ENCODE measurements at regions not wholly inside any gene's neighbourhood (a gene's known extent, or its start where the extent isn't known, plus 50 kb on each side); places are given as distances from the start of the nearest gene placed in this dataset.

GRCh38 chr18:55876254-55876653 lies 288.3 kb upstream of the TCF4 start:
- no peak for DNase-seq (ENCODE audit: low spot score)

- DNase-seq (ENCODE audit: low spot score) = no peak
Measured at GRCh38 chr18:55875371-55875901, 287.4 kb upstream of the TCF4 start.

GRCh38 chr18:55869556-55870501 lies 281.8 kb upstream of the TCF4 start:
- DNase-seq (ENCODE audit: low spot score) = peak; percentile 17

GRCh38 chr18:55868909-55869308 lies 280.9 kb upstream of the TCF4 start:
- DNase-seq (ENCODE audit: low spot score) = no peak

GRCh38 chr18:55866886-55867285 lies 278.9 kb upstream of the TCF4 start:
- no peak for DNase-seq (ENCODE audit: low spot score)

GRCh38 chr18:55866006-55866405 lies 278.0 kb upstream of the TCF4 start:
- no peak for DNase-seq (ENCODE audit: low spot score)

- DNase-seq (ENCODE audit: low spot score) = no peak
Measured at GRCh38 chr18:55864281-55864680, 276.3 kb upstream of the TCF4 start.

GRCh38 chr18:55863876-55864275 lies 275.9 kb upstream of the TCF4 start:
- no peak for DNase-seq (ENCODE audit: low spot score)

GRCh38 chr18:55863391-55863706 lies 275.4 kb upstream of the TCF4 start:
- DNase-seq (ENCODE audit: low spot score) = no peak

GRCh38 chr18:55862693-55863390 lies 274.9 kb upstream of the TCF4 start:
- no peak for DNase-seq (ENCODE audit: low spot score)

GRCh38 chr18:55861266-55861665 lies 273.3 kb upstream of the TCF4 start:
- DNase-seq (ENCODE audit: low spot score) = no peak

- no peak for DNase-seq (ENCODE audit: low spot score)
Measured at GRCh38 chr18:55858661-55859515, 270.9 kb upstream of the TCF4 start.

GRCh38 chr18:55857956-55858355 lies 270.0 kb upstream of the TCF4 start:
- no peak for DNase-seq (ENCODE audit: low spot score)

- DNase-seq (ENCODE audit: low spot score) = no peak
Measured at GRCh38 chr18:55857409-55857808, 269.4 kb upstream of the TCF4 start.

GRCh38 chr18:55856679-55857078 lies 268.7 kb upstream of the TCF4 start:
- no peak for DNase-seq (ENCODE audit: low spot score)

GRCh38 chr18:55856229-55856628 lies 268.2 kb upstream of the TCF4 start:
- DNase-seq (ENCODE audit: low spot score) = no peak

GRCh38 chr18:55853268-55853667 lies 265.3 kb upstream of the TCF4 start:
- DNase-seq (ENCODE audit: low spot score) = no peak

GRCh38 chr18:55850904-55851303 lies 262.9 kb upstream of the TCF4 start:
- no peak for DNase-seq (ENCODE audit: low spot score)

GRCh38 chr18:55849391-55849790 lies 261.4 kb upstream of the TCF4 start:
- no peak for DNase-seq (ENCODE audit: low spot score)

- DNase-seq (ENCODE audit: low spot score) = no peak
Measured at GRCh38 chr18:55847960-55848359, 260.0 kb upstream of the TCF4 start.

GRCh38 chr18:55845221-55845620 lies 257.2 kb upstream of the TCF4 start:
- no peak for DNase-seq (ENCODE audit: low spot score)

- no peak for DNase-seq (ENCODE audit: low spot score)
Measured at GRCh38 chr18:55844382-55844781, 256.4 kb upstream of the TCF4 start.

Measured in hepatic stellate cell (primary cell).